RPMI8226 (cell line): ENCODE measurements at regions not wholly inside any gene's neighbourhood (a gene's known extent, or its start where the extent isn't known, plus 50 kb on each side); places are given as distances from the start of the nearest gene placed in this dataset.
"Not testable (repeated sequence)": the region's sequence is repeated elsewhere in the genome, so short reads cannot be mapped to it uniquely, and the experiment has no call there.

Experiments used
- DNase-seq: peaks from one replicate; pipeline ENCODE4 v3.0.0-alpha.2; 2015

DNA sequence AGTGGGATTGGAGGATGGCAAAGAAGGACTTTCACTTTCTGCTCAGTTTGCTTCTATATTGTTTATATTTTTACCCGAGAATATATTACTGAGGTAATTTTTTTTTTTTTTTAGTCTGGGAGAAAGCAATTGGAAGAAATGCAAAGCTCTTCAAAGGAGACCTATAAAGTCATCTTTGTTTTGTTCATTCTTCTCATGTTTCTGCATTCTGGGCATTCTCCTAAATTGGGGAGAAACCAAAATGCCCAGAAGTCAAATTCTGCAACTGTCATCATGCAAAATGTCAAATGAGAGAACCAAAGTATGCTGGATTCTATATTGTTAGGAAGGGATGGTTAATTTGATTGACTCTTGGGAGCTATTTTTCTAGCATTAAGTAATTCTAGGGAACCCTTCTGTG lies 168.3 kb upstream of the TSC22D2 start:
- DNase-seq: no peak

DNA sequence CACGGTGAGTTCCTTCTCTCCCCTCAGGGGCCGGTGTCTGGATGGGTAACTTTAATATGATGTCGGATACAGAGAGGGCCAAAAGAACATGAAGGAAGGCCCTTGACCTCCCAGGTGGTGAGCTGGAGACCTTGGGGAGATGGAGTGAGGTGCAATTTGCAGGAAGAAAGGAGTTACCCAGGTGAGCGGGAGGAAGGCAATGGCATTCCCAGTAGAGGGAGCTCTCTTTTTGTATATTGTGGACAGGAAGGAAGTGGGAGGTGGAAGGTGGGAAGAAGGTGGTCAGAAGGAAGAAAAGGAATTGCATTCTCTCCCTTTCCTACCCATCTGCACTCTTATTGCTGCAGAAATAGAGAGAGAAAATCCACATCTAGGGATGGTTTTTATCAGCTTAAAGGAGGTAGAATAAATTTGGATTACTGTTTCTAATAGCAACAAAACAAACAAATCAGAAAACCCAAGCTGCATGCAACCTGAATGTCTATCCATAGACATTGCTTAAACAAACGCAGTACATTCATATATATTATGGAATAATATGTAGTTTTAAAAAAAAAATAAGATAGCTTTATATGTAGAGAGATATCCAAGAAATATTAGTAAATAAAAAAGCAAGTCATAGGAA lies 169.0 kb upstream of the TSC22D2 start:
- no peak for DNase-seq

DNA sequence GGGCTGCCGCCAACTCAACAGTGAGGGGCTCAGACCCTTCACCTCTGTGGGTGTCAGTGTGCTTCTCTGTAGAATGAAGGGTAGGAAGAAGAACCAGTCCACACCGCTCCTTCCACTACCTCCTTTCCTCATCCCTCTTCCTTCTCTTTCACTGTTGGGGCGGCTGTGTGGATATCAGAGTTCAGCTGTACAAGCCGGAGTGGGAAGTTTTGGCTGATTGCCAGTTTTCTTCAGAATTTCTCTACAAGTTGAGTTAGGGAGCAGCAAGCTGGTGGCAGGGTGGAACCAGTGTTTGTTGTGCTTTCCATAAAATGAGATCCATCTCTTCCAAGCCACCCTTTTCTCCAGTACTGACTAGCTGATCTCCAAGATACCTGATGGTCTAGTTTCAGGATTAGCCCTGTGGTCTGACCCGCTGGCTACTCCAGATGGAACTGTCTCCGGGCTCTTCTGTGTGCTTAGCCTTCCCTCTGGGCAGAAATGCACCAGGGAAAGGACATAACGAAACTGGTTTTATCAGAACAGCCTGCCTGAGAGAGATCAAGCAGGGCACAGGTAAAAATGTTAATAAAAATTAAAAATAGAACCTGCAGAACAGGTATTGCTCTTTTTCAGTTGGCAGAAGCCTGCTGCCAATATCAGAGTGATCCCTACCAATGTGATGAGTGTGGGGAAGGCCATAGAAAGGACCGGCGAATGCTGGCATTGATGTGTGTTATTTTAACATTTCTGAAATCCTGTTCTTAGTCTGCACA lies 169.9 kb upstream of the TSC22D2 start:
- no peak for DNase-seq

DNA sequence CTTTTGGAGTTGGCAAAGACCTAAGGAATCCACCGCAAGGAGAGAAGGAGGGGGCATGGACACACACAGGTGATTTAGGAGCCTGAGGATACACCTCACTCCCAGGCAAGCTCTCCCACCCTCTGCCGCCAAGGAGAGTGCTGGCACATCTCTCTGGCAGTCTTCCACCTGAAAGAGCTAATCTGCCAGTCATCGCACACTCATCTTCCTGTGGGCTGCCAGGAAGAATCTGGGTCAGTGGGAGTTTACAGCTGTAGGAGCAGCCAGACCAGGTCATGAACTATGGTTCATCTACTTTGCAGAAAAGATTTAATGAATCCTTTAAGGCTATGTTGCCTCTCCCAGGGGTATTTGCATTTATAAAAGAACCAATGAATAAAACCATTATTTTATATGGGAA lies 170.6 kb upstream of the TSC22D2 start:
- no peak for DNase-seq

DNA sequence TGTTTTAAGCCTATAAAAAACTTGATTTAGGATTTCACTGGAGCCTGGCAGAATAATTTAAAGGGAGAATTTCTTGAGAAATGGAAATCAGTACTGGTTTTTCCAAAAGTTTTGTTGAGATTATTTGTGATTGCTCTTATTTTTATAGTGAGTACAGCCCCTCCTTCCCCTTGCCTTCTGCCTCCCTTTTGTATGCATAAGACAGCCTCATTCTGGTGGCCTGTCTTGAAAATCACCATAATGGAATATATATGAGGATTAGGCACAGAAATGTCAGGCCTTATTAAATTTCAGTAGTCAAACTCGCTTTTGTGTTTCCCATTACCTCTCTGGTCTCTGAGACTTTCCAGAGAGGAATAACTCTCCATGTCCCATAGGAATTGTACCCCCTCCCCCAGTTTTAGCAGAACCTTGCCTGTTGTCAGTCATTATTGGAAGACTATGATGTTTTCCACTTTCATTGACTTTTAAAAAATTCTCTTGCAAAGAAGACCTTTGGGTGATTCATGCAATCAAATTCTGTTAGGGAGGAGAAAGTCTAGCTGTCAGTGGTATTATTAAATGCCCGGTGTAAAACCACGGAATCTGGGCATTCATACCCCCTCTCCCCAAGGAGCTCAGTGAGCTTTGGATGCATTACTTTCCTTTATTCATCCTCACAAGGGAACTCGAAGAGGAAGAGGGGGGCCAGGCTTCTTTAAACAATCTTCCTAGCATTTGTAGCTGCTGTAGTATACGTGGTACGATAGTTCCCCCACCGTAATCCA lies 171.6 kb upstream of the TSC22D2 start:
- DNase-seq: no peak

DNA sequence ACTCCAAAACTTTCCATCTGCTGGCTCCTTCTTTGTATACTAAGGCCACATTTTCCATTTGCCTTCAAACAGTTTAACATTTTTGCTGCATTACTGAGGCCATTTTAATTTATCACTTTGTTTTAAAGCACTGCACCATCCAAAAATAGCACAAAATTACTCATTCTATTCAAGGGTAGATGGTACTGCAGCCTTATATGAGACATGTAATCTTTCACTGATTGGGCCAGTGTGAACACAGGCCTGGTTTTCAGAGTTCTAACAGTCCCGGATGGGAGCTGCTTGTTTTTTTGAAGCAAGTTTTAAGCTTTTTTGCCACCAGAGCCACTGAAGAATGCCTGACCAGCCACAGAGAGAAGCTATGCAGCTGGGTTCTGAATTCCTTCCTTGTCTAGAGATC lies 172.3 kb upstream of the TSC22D2 start:
- DNase-seq: no peak

DNA sequence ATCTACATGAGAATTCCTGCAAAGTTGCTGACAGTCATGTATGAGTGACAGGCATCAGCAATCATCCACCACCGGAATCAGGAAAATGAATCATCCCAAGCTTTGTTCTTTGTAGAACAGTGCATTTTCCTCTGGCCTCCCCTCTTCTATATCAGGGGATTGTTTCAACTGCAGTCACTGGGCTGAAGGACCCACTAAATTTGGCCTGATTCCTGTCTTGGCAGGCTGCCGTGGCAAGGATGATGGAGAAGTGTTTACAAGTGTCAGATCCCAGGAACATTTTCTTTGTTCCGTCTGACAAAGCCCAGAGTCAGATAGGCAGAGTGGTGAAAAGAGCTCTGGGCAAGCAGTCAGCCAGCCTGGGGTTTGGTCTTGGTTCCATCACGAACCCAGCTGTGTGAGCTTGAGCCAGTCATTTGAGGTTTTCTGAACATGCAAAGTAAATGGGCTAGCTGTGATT lies 175.1 kb upstream of the TSC22D2 start:
- DNase-seq: no peak

DNA sequence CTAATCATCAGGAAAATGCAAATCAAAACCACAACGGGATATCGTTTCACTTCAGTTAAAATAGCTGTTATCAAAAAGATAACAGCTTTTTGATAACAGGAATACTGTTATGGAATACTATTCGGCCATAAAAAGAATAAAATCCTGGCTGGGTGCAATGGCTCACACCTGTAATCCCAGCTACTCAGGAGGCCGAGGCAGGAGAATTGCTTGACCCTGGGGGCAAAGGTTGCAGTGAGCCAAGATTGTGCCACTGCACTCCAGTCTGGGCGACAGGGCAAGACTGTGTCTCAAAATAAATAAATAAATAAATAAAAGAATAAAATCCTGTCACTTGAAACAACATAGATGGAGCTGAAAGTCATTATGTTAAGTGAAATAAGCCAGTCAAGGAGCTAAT lies 178.1 kb upstream of the TSC22D2 start:
- DNase-seq: no peak

DNA sequence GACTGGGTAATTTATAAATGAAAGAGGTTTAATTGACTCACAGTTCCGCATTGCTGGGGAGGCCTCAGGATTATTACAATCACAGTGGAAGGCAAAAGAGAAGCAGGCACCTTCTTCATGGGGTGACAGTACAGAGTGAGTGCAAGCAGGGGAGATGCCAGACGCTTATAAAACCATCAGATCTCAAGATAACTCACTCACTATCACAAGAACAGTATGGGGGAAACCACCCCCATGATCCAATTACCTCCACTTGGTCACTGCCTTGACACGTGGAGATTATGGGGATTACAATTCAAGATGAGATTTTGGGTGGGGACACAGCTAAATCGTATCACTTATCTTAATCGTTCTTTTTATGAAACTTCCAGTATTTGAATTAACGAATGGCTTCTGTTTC lies 179.5 kb upstream of the TSC22D2 start:
- not testable (repeated sequence) for DNase-seq

DNA sequence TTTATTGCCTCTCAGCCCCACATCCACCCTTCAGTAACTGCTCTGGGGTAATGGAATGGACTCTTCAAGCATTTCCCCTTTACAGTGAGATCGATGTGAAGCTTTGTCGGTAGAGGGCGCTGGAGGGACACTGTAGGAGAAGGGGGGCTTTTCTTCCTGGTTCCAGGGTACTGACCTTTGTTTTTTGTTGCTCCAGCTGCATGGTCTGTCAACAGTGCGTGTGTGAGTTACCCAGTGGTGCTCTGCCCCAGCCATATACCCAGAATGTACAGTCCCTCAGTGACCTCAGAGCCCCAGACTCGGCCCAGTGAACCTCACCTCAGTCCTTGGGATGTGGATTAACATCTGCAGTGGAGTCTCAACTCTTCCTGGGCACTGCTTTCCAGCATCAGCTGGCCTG lies 180.3 kb upstream of the TSC22D2 start:
- DNase-seq: peak; percentile 58

DNA sequence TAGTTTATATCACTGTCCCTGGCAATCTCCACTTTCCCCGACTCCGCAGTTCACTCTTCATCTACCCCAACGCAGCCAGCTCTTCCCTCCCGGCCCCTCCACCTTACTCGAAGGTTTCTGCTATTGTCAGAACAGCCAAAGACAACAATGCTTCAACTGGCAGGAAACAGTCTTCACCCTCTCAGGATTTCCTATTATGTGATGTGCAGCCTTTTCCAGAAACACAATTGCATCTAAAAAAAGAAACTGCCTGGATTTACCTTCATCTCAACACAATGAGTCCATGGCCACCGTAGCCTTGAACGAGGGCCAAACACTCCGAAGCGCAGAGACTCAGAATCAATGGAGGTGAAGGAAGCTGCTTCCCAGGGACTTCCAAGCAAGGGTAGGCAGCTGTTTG lies 182.1 kb upstream of the TSC22D2 start:
- no peak for DNase-seq

DNA sequence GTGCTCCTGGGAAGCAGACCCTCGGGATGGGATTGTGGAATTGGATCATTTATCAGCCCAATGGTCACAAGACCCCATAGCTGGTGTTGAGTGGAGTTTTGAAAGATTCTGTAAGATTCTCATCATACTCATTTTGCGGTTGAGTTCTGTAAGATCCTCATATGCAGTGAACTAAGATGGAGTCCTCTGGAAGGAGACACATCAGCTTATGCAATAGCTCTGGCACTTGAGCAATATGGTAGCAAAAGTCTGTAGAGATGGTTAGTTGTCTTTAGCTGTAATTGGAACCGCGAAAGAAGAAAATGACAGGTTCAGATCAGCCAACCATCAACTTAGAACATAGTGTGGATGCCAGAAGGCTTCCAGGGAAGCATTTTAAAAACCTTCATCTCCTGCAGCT lies 184.5 kb upstream of the TSC22D2 start:
- no peak for DNase-seq

DNA sequence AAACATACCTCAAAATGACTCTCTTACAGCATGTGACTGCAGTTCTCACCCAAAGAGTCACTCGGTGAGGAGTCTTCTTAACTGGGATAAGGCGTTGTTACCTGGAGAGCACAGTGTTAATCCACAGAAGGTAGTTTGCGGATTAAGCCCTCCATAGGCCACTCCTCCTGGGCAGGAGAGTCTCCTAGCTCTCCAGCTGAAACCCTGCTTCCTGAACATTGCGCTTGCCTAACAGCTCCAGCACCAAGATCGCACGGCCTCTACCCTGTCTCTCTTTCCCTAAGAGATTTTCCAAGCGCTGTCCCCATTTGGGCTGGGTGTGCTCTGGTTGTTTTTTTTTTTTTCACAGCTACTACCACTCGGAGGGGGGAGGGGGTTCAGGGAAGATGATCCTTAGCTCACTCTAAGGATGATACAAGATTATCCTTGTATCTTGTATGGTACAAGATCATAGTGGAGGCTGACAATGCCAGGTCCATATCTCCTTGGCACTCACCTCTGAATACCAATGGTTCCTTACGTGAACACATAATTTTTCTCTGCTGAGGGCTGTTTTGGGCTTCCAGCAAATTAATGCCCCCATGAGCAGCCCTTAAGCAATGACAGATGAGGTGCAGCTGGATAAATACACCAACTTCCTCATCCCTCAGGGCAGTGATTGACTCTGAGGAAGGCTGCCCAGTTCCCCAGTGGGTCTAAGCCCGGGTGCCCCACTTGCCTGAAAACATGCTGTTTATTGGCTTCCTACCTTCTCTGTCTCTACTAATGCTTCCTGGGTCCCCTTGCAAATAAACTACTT lies 185.2 kb upstream of the TSC22D2 start:
- DNase-seq: no peak

DNA sequence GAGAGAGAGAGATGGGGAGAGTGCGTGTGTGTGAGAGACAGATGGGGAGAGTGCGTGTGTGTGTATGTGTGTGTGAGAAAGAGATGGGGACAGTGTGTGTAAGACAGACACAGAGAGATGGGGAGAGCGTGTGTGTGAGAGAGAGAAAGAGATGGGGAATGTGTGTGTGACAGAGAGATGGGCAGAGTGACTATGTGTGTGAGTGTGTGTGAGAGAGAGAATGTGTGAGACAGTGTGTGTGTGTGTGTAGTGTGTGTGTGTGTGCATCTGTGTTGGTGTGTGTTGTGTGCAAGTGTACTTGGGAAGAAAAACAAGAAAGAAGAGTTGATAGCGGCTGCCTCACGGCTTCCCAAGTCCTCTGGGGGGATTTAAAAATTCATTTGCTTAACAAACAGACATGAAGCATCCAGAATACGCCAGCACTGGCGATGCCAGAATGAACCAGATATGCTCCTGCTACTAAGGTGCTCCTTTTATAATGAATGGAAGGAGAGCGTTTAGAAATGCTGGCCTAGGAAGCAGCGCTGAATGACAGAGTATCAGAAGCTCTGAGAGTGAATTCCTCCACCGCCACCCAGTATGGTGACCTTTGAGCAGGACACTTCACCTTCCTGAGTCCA lies 186.1 kb upstream of the TSC22D2 start:
- DNase-seq: no peak

DNA sequence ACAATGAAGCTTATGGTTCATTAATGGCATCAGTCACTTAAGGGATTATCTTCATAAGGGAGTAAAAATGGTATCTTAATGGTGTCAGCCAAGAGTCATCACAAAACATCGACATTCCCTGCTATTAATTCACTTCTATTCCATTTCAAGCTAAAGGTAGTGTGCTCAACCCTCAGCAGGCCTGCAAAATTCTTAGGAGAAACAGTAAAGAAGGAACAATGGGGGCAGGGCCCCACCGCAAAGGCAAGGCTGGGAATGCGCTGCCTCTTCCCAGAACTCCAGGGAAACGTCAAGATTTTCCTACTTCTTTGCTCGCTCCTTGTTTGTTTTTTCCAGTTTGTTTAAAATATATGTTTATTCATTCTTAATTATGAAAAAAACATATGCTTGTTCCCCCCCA lies 187.3 kb upstream of the TSC22D2 start:
- DNase-seq: no peak

DNA sequence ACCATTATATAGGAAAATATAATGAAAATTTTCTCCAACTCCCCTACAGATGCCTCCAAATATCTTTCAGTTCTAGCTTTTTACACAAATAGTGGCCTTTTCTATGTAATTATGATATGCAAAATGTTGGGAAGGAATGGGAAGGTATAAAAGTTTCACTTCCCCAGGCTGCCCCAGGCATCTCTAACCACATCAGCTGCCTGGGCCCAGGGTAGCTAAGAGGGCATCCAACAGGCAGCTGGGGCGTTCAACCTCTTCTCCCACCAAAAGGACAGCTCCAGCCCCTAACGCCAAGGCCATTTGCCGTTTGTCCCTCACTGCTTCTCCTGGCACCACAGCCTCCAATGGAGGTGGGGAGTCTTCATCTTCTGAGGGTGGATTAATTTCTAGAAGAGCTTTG lies 188.1 kb upstream of the TSC22D2 start:
- DNase-seq: peak; percentile 48

DNA sequence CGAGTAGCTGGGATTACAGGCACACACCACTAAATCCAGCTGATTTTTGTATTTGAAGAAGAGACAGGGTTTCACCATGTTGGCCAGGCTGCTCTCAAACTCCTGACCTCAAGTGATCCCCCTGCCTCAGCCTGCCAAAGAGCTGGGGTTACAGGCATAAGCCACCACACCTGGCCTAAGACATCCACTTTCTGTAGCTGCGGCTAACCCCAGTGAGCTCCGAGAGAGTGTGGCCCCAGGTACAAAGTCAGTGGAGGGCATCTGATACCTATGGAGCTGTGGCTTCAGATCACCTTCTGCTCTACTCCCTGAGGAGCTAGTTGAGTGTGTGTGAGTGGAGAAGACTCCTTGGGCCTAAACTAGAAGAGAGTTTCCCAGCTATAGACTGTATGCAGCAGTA lies 189.3 kb upstream of the TSC22D2 start:
- no peak for DNase-seq

DNA sequence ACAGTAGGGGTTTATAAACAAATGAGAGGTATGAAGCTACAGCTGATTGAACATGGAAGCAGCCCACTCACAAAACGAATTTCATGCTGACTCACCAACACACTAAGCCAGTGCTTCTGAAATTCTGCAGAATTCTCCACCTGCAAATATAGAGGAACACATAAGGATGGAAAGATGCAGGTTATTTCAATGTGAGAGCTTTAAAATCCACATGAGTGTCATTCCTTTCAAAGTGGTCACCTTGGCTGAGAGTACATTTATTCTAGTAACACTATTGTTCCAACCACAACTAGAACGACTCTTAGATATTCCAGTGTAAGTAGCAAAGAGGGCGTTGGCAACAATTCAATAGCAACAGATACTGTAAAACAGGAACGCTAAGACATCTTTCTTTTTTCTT lies 189.9 kb upstream of the TSC22D2 start:
- no peak for DNase-seq

DNA sequence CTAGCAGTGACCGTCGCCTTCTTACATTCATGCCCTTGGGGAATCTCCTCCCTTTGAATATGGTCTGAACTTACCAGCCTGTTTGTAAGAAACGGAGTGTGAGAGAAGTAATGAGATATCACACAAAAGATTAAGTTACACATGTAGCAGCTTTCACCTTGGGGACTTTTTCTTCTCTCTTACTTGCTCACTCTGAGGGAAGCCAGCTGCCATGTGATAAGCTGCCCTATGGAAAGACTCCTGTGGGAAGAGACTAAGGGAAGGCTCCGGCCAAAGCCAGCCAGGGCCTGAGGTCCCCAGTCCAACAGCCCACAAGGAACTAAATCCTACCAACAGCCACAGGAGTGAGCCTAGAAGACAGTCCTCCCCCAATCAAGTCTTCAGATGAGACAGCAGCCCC lies 190.4 kb upstream of the TSC22D2 start:
- DNase-seq: no peak

DNA sequence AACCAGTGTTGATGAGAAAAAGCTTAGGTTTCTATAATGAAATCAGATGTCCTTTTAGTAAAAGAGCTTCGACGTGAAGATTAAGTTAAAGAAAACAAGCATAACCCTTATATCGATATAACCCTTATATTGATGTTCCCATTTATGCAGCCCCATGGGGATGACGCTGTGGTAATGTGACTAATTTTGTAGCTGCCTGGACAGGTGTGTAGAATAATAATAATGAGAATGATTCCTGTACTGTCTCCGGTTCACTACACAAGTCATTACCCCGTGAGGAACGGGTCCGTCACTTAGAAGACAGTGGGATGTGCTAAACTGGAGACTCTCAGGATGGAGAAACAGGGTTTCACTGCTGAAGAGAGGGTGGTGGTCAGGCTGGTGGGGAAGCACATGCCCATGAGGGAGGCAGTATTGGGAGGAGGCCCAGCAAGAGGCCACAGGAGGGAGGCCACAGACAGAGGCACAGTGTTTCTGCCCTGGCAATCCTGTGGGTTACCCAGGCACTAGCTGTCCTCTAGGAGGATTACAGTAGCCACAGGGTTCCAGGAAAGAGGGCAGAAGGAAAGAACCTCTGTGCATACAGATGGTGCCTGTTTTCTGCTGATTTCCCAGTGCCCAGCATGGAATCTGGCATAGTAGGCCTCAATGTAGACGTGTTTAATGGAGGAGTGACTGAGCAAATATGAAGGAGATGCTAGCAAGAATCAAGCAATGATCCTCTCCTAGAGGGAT lies 191.1 kb upstream of the TSC22D2 start:
- no peak for DNase-seq

DNA sequence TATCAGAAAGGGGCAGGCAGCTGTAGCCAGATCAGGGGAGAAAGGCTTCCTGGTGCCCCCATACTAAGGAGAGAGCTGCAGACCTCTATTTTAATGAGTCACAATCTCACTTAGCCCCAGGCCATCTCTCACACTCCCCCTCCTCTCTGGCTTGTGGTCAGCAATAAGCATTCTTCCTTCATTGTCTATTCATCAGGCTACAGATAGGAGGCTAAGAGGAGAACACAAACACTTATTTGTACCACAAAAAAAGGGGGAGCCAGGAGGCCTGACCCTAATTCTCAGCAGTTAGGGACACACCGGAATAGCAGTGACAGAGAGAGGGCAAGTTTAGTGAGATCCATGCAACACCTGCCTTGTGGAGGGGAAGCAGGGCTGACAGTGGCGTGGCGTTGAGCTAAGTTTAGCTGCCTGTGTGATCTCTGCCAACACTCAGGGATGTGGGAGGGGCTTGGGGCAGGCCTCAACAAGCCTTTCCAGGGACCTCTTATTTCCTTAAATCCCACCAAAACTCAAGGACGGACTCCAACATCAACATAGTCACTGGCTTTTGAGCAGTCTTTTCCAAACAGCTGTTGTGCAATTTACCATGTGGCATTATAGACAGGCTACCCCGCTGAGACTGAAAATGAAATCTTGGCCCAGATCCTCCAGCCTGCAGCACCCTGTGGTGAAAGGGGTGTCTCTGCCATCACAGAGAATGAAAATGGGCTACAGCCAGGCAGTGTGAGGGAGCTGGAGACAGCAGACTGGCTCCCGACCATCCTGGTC lies 191.9 kb upstream of the TSC22D2 start:
- DNase-seq: no peak
